Vagina (tissue), 2 donors: ENCODE measurements at regions not wholly inside any gene's neighbourhood (a gene's known extent, or its start where the extent isn't known, plus 50 kb on each side); places are given as distances from the start of the nearest gene placed in this dataset.

Experiments used
- DNase-seq, 2 donors: peaks; one replicate each; pipeline ENCODE4 v3.0.0-alpha.2; 2017; ENCODE audit errors: extremely low spot score in 2 of 2
- H3K27ac ChIP-seq: fragments of 200-600 bp; sonication (generic); one replicate; pipeline ENCODE4 v1.5.1; 2019
- H3K27me3 ChIP-seq: fragments of 200-600 bp; sonication (generic); one replicate; pipeline ENCODE4 v1.5.1; 2019
- H3K36me3 ChIP-seq, 2 donors: fragments of 200-600 bp; sonication (generic); one replicate each; pipeline ENCODE4 v1.5.1; 2017 to 2019
- H3K4me1 ChIP-seq: fragments of 200-600 bp; sonication (generic); one replicate; pipeline ENCODE4 v1.5.1; 2019
- H3K4me3 ChIP-seq, 2 donors: fragments of 200-600 bp; sonication (generic); 1 replicate in 1 of 2; 2 replicates in 1 of 2; pipeline ENCODE4 v1.5.1; 2016 to 2019
- H3K9me3 ChIP-seq: fragments of 200-600 bp; sonication (generic); one replicate; pipeline ENCODE4 v1.5.1; 2019
- POLR2A ChIP-seq, 2 donors: fragments of 450-650 bp; IDR thresholded peaks; one replicate each; pipeline ENCODE4 v1.6.1; 2017; ENCODE audit warnings: antibody characterized with exemption in 2 of 2, mild to moderate bottlenecking in 2 of 2, moderate library complexity in 2 of 2
- POLR2AphosphoS5 ChIP-seq, 2 donors: sonication (generic); formaldehyde crosslinking; IDR thresholded peaks; one replicate each; pipeline ENCODE4 v1.9.0; 2017; ENCODE audit warnings: antibody characterized with exemption in 2 of 2, mild to moderate bottlenecking in 2 of 2, low read depth in 1 of 2; ENCODE audit not compliant: insufficient read depth in 1 of 2
- intact Hi-C: fragments of 100-400 bp; cut with DNase I; formaldehyde crosslinking; loops from one replicate; pipeline ENCODE4 v1.15.1; 2023
- TF ChIP-seq, protein P1 (sequence below), 3 experiments: fragments of 450-650 bp in 2 of 3; fragments of 200-600 bp in 1 of 3; sonication (generic) in 1 of 3; IDR thresholded peaks; one replicate each; pipeline ENCODE4 v1.5.1; 2017 to 2019; ENCODE audit warnings: antibody characterized with exemption in 3 of 3, mild to moderate bottlenecking in 2 of 3, moderate library complexity in 2 of 3

DNA sequence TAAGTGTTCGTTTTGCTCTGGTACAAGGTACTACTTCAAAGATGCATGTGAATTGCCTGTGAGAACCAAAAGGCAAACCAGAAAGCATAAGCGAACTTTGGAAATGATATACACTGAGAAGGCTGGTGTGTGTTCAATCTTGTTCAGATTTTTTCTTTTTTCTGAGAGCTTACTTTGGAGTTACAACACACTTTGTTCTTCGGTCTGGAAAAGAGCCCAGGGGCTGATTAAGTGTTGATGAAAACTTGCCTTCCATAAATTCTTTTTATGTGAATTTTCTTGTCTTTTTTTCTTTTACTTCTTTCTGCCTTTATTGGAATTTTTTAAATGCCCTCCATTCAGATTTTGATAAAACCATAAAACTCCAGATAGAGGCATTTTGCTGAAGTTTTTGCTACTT lies 395.1 kb upstream of the SASH1 start:
- H3K27me3 ChIP-seq, result no peaks in the 10 kb centered on the region
- no peak for TF ChIP-seq POLR2AphosphoS5 (IDR thresholded peaks at IDR 0.05; ENCODE audit: insufficient read depth in 1 of 2, low read depth in 1 of 2)
- H3K4me3 ChIP-seq, result no peak overlapping the region
- intact Hi-C loops, result no loop called here
- no peaks in the 10 kb centered on the region for H3K4me1 ChIP-seq
- no peak overlapping the region for H3K27ac ChIP-seq
- no peak for DNase-seq
- H3K9me3 ChIP-seq, result no peaks in the 10 kb centered on the region
- no peaks in the 10 kb centered on the region for H3K36me3 ChIP-seq

DNA sequence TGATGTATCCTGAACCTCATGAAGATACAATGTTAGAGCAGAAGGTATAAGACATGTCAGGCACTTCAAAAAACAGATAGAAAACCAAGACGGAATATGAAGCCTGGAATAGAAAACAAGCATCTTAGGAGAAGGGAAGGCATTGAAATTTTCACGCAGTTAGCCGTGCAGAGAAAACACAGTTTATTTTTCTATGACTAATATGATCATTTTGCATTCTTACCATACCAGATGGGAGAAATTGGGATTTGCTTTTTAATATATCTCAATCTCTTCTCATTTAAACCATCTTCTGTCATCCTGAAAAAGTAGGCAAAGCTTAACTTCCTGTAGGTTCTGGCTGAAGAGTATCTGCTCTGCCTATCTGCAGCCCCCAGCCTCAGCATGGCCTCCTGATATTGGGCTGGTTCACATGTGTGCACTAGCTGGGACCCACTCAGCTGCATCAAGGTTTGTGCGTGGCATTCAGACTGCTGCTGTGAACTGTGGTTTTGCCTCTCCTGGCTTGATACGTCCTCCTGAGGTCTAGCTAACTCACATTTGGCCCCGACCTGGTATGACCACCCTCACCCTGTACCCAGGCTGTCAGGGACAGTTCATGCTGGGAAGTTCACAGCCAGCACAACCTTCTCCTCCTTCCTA lies 392.5 kb upstream of the SASH1 start:
- no peaks in the 10 kb centered on the region for H3K27me3 ChIP-seq
- H3K36me3 ChIP-seq, result no peaks in the 10 kb centered on the region
- no peak for TF ChIP-seq POLR2A (IDR thresholded peaks at IDR 0.05)
- TF ChIP-seq, protein P1, sequence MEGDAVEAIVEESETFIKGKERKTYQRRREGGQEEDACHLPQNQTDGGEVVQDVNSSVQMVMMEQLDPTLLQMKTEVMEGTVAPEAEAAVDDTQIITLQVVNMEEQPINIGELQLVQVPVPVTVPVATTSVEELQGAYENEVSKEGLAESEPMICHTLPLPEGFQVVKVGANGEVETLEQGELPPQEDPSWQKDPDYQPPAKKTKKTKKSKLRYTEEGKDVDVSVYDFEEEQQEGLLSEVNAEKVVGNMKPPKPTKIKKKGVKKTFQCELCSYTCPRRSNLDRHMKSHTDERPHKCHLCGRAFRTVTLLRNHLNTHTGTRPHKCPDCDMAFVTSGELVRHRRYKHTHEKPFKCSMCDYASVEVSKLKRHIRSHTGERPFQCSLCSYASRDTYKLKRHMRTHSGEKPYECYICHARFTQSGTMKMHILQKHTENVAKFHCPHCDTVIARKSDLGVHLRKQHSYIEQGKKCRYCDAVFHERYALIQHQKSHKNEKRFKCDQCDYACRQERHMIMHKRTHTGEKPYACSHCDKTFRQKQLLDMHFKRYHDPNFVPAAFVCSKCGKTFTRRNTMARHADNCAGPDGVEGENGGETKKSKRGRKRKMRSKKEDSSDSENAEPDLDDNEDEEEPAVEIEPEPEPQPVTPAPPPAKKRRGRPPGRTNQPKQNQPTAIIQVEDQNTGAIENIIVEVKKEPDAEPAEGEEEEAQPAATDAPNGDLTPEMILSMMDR (IDR thresholded peaks at IDR 0.05), result no peak
- no peak for TF ChIP-seq POLR2AphosphoS5 (IDR thresholded peaks at IDR 0.05; ENCODE audit: insufficient read depth in 1 of 2, low read depth in 1 of 2)
- no peak overlapping the region for H3K27ac ChIP-seq
- no peaks in the 10 kb centered on the region for H3K4me1 ChIP-seq
- DNase-seq, result no peak
- intact Hi-C loops, result no loop called here
- no peak overlapping the region for H3K4me3 ChIP-seq
- H3K9me3 ChIP-seq, result no peaks in the 10 kb centered on the region

DNA sequence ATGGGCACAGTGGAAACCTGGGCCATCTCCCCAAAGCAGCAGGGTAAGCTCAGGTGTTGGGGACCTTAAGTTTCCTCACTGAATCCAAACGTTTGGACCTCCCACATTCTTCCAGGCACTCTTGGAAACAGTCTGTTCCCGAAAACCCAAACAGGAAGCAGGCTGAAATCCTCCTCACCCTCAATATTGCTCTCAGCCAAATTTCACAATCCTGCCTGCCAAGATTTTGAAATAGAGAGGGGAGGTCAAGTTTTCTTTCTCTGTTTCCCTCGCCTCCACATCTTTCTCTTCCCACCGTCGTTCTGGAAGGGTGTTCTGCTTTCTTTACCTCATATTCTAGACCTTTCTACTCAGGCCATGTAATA lies 392.0 kb upstream of the SASH1 start:
- intact Hi-C loops, result no loop called here
- no peaks in the 10 kb centered on the region for H3K27me3 ChIP-seq
- no peak overlapping the region for H3K4me3 ChIP-seq
- no peak for DNase-seq
- no peaks in the 10 kb centered on the region for H3K4me1 ChIP-seq
- H3K36me3 ChIP-seq, result no peaks in the 10 kb centered on the region
- TF ChIP-seq, protein P1 (IDR thresholded peaks at IDR 0.05), result no peak
- TF ChIP-seq POLR2A (IDR thresholded peaks at IDR 0.05), result no peak
- no peak for TF ChIP-seq POLR2AphosphoS5 (IDR thresholded peaks at IDR 0.05; ENCODE audit: insufficient read depth in 1 of 2, low read depth in 1 of 2)
- H3K27ac ChIP-seq, result no peak overlapping the region
- no peaks in the 10 kb centered on the region for H3K9me3 ChIP-seq

DNA sequence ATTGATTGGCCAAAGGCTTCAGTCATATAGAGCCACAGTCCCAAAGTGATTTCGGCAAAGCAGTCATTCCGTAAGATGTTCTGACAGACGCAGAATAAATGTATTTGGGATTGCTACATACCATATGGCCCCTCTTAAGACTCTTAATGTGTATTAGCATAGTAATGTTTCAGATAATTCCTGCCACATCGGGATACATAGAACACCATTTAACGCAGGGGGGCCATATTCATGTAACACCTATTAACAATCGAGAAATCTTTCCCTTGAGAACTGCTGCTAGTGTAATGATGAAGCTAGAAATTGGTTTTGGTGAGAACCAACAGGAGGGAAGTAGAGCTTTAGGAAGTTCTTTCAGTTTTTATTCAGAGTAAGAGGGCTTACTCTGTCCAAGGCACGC lies 390.9 kb upstream of the SASH1 start:
- Histone ChIP-seq H3K9me3 (no peaks in the 10 kb centered on the region), H3K27me3 (no peaks in the 10 kb centered on the region)

DNA sequence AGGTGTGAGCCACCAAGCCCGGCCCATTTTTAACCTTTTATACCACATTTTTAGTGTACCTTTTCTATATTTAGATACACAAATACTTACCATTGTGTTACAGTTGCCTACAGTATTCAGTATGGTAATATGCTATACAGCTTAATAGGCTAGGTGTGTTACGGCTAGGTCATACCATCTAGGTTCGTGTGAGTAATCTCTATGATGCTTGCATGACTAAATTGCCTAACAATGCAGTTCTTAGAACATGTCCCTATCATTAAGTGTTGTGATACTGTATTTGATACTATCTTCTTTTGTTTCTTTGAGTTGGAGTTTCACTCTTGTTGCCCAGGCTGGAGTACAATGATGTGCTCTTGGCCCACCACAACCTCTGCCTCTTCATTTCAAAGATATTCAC lies 387.7 kb upstream of the SASH1 start:
- no peak overlapping the region for H3K4me3 ChIP-seq
- H3K27me3 ChIP-seq, result no peaks in the 10 kb centered on the region
- H3K36me3 ChIP-seq, result no peaks in the 10 kb centered on the region
- no peak for DNase-seq
- no peaks in the 10 kb centered on the region for H3K4me1 ChIP-seq
- no peaks in the 10 kb centered on the region for H3K9me3 ChIP-seq
- intact Hi-C loops, result no loop called here
- no peak overlapping the region for H3K27ac ChIP-seq
- TF ChIP-seq, protein P1 (IDR thresholded peaks at IDR 0.05), result no peak
- TF ChIP-seq POLR2A (IDR thresholded peaks at IDR 0.05) (no peak), POLR2AphosphoS5 (IDR thresholded peaks at IDR 0.05; ENCODE audit: insufficient read depth in 1 of 2, low read depth in 1 of 2) (no peak)

More for the DNA sequence above, 390.9 kb upstream of the SASH1 start:
- intact Hi-C loops, result no loop called here
- H3K4me1 ChIP-seq, result no peaks in the 10 kb centered on the region
- no peaks in the 10 kb centered on the region for H3K36me3 ChIP-seq
- DNase-seq, result no peak
- TF ChIP-seq POLR2AphosphoS5 (IDR thresholded peaks at IDR 0.05; ENCODE audit: insufficient read depth in 1 of 2, low read depth in 1 of 2), result no peak
- TF ChIP-seq POLR2A (IDR thresholded peaks at IDR 0.05), result no peak
- TF ChIP-seq, protein P1 (IDR thresholded peaks at IDR 0.05), result no peak
- no peak overlapping the region for H3K27ac ChIP-seq
- no peak overlapping the region for H3K4me3 ChIP-seq
